Heart left ventricle (tissue), 13 donors: ENCODE measurements at regions not wholly inside any gene's neighbourhood (a gene's known extent, or its start where the extent isn't known, plus 50 kb on each side); places are given as distances from the start of the nearest gene placed in this dataset.

Experiments used
- POLR2A ChIP-seq, 2 donors: fragments of 450-650 bp; IDR thresholded peaks; one replicate each; pipeline ENCODE4 v1.6.1; 2017; ENCODE audit warnings: antibody characterized with exemption in 2 of 2, mild to moderate bottlenecking in 2 of 2, moderate library complexity in 2 of 2
- TF ChIP-seq, protein P1 (sequence below), 12 donors: fragments of 200-600 bp; sonication (generic) in 4 of 12; IDR thresholded peaks; one replicate each; pipeline versions ENCODE4 v1.5.0 to v1.8.0; 2018 to 2022; ENCODE audit warnings: antibody characterized with exemption in 12 of 12, mild to moderate bottlenecking in 5 of 12
- donor health status: ischemic (EF 13 %, LVEDD 7.1; RV severe dilation, severe dysfunction).
- donor health status: DM: no; HTN: yes; CAD: no.
- donor health status: DM: no; HTN: no; CAD: no.
- donor health status: ischemic (EF 25% LVEDD 6.9; RV normal size, moderate dysfunction).
- donor health status: ischemic (EF 25% LVEDD 5.7; RV mildly dilated, moderate dysfunction).
- donor health status: ischemic (EF 35%, LVEDD 5.7; RV mildly dilated, moderate dysfunction).
- donor health status: nonischemic (EF 11% LVEDD 7.7; RV severe dilation, severe dysfunction).
- donor health status: DM: yes; HTN: yes; CAD: no.
- donor health status: PGD.
- donor health status: ischemic (EF 29% LVEDD 5.4; RV normal size, mild dysfunction).
- donor health status: nonischemic (EF 23%, LVEDD 6.1; RV moderate dilation, normal function).

DNA sequence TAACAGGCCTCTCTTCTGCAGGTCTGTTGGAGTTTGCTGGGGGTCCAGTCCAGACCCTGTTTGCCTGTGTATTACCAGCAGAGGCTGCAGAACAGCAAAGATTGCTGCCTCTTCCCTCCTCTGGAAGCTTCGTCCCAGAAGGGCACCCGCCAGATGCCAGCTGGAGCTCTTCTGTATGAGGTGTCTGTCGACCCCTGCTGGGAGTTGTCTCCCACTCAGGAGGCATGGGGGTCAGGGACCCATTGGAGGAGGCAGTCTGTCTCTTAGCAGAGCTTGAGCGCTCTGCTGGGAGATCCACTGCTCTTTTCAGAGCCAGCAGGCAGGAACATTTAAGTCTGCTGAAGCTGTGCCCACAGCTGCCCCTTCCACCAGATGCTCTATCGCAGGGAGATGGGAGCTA is 361.1 kb upstream of the NRP1 start:
- TF ChIP-seq, protein P1, sequence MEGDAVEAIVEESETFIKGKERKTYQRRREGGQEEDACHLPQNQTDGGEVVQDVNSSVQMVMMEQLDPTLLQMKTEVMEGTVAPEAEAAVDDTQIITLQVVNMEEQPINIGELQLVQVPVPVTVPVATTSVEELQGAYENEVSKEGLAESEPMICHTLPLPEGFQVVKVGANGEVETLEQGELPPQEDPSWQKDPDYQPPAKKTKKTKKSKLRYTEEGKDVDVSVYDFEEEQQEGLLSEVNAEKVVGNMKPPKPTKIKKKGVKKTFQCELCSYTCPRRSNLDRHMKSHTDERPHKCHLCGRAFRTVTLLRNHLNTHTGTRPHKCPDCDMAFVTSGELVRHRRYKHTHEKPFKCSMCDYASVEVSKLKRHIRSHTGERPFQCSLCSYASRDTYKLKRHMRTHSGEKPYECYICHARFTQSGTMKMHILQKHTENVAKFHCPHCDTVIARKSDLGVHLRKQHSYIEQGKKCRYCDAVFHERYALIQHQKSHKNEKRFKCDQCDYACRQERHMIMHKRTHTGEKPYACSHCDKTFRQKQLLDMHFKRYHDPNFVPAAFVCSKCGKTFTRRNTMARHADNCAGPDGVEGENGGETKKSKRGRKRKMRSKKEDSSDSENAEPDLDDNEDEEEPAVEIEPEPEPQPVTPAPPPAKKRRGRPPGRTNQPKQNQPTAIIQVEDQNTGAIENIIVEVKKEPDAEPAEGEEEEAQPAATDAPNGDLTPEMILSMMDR (IDR thresholded peaks at IDR 0.05), result no peak
- no peak for TF ChIP-seq POLR2A (IDR thresholded peaks at IDR 0.05)
